HG02759 (cell line): ENCODE measurements at regions not wholly inside any gene's neighbourhood (a gene's known extent, or its start where the extent isn't known, plus 50 kb on each side); places are given as distances from the start of the nearest gene placed in this dataset.
"Not testable (repeated sequence)": the region's sequence is repeated elsewhere in the genome, so short reads cannot be mapped to it uniquely, and the experiment has no call there.

Experiments
- ATAC-seq: cut with Tn5 transposase; IDR thresholded peaks from one replicate; pipeline ENCODE4 v1.9.1; 2021; ENCODE audit warnings: mild to moderate bottlenecking, moderate library complexity; ENCODE audit not compliant: unreplicated experiment

DNA sequence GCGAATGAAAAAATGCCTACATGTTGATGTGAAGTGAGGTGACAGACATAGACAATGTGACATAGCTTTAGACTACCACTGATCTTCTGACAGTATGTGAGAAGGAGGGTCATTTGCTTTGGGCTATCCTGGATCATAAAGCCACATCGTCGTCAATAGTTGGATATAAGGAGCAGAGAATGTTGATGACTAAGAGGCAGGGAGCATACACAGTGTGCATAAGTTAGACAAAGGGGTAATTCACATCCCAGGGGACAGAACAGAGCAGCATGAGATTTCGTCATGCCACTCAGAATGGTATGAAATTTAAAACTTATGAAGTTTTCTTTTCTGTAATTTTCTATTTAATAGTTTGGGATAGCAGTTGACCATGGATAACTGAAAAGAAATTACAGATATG lies 403.2 kb downstream of the DSC3 start:
- ATAC-seq = no peak

DNA sequence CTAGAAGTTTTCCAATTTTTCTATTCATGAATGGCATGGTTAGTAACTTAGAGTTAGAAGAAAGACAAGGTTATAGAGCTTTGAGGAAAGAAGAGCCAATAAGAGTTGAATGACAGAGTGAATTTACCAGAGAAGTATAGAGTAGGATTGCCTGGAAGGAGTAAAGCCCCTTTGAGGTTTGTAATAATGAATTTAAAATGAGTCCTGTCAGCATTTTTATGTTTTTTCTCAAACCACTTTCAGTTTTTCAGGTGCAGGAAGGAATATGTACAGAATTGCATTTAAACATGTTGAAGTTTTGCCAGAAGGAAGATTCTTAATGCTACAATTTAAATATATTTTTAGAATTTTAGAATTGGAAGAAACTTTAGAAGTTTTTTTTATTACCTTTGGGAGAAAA lies 408.3 kb downstream of the DSC3 start:
- ATAC-seq = no peak

DNA sequence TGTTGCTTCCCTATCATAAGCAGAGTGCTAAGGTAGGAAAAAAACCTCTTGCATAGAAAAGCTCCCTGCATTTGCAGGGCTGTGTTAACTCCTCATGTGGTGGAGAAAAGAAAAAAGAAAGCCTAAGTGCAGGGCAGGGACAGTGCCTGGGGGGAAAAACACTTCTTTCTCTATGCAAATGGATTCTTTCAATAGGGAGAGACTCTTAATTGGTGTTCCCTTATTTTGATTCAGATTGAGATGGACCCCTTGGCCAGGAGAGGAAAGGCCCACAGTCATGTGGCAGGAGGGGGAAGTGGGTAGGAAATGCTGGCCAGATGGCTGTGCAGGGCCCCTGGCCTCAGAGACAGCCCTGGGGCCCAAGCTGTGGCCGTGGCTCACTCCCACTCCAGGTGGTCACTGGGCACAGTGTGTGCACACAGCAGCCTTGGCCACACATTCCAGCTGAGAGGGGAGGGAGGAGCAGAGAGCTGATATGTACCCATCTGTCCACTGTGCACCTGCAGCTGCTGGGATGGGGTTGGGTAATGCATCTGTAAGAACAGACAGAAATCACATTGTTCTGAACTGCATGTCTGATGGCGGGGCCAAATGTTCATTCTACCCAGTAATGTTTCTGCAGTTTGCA lies 410.4 kb downstream of the DSC3 start:
- no peak for ATAC-seq

DNA sequence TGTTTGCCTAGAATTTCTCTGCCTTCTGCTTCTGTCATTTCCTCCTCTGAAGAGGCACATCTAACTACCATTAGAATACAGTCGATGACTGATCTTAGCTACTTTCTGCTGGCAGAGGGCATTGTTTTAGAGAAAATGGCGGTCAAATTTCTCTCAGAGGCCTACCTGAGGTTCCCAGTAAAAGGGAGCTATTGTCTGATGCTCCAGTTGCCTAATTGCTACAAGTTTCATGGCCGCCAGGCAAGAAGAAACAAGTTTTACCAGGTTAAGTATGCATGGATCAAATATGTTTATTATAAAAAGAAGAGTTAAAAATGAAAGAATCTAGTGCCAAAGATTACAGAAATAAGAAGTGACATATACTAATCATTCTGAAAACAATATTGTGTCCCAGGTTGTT lies 416.6 kb downstream of the DSC3 start:
- ATAC-seq = no peak

DNA sequence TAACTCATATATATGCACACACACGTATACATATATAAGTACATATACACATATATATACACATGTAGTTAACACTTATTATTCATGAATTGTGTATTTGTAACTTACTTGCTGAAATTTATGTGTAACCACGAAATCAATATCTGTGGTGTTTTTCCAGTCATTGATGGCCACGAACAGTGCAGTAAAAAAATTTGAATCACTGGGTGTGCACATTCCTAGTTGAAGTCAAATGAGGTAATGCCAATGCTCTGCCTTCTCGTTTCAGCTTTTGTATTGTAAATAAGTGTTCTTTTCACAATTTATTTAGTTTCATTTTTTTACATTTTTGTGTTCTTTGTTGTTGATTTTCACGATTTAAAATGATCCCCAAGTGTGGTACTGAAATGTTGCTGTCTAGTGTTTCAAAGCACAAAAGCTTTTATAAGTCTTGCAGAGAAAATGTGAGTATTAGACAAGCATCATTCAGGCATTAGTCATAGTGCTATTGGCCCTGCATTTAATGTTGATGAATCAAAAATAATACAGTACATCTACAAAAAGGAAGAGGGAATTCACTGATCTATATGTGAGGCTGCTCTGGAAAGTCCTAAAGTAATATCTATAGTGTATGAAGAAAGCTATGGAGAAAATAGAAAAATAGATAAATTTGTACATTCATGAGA lies 419.0 kb downstream of the DSC3 start:
- no peak for ATAC-seq

DNA sequence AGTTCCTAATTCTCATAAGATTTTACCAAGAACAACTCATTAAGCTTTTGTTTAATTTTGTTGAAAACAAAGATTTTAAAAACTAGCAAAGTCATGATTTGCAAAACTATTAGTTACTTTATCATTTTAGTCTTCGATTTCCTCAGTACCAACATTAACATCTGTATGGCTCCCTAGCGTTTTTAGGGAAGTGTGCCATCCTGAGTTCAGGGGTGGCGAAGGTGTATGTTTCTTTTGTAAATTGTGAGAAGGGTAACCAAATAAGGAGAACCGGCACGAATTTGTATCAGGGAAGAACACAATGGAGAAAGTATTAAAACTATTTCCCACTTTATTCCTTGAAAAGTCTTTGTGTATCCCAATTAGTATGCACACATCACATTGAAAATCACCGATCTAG lies 419.9 kb downstream of the DSC3 start:
- no peak for ATAC-seq

DNA sequence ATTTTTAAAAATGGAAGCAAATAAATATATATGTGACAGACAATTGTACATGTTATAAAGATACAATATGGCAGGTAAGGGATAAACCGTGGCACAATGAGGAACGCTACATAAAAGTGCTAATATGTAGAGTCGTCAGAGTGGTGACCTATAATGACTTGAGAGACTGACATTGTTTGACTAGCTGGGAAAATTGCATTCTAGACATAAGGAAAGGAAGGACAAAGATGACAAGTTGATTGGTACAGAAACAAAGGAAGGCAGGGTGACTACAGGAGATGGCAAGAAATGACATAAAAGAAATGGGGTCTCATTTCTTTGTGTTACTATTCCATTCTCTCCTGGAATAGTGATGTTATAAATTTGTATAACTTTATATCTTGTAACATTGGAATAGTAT lies 420.4 kb downstream of the DSC3 start:
- no peak for ATAC-seq

DNA sequence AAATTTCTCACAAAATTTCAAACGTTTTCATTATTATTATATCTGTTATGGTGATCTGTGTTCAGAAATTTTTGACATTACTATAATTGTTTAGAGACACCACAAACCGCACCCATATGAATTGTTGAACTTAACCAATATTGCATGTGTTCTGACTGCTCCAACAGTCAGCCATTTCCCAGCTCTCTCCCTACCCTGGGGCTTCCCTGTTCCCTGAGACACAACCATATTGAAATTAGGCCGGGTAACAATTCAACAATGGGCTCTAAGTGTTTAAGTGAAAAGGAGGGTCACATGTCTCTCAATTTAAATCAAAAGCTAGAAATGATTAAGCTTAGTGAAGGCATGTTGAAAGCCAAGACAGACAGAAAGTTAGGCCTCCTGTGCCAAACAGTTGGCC lies 424.0 kb downstream of the DSC3 start:
- no peak for ATAC-seq

DNA sequence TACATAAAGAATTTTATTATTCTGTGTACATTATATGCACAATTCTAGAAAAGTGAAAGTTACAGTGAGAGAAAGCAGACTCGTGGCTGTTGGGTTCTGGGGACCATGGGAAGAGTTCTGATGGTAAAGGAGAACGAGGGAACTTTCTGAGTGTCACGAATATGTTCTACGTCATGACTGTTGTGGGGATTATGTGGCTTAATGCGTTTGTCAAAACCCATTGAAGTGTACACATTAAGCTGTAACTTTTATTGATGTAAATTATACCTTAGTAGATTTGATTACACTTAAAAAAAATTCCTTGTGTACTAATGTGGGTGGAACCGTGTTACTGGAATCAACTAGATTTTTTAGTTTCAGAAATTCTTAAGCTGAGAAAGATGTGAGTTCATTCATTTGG lies 426.1 kb downstream of the DSC3 start:
- ATAC-seq = no peak

DNA sequence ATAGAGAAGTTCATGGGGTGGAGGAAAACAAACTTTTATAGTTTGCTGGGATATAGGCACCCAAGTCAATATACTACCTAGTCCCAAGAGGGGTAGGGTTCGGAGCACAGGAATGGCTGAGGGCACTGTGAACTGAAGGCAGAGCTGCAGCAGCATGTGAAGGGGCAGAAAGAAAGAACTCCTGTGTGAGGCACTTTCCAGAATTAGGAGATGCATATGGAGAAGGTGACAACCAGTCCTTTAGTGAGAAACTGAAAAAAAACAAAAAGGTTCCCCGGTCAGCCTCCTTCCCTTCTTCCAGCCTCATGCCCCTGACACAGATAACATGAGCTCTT lies 429.1 kb downstream of the DSC3 start:
- ATAC-seq = no peak

DNA sequence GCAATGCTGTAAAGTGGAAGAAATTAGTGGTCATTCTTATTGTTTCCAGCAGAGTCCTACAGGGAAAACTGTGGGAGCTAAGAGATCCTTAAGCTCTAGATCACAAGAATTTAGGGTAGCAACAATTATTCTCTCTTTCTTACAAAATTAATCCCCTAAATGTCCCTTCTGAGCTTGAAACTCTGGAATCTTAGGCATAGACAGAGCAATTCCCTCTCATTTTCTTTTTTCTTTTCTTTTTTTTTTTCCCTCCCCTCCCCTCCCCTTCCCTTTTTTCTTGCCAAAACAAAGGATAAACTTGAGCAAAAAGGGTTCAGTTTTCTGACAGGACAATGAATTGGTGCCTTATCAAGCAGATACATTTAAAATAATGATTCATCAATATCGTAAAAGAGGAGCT lies 441.0 kb downstream of the DSC3 start:
- ATAC-seq = no peak

DNA sequence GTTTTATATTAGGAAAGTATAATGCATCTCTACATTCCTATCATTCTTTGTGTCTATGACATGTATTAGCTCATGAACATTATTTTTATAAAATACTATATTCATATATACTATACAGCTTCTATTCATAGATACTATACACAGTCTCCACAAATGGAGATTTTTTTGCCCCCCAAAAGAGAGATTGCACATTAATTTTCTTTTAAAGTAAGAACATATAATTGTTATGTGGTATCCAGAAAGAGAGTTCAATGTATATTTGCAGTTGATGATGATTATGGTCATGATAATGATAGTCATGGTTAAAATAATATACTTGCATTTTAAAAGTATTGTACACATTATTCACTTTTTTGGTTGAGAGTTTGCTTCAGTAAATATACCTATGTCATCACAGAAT lies 445.3 kb downstream of the DSC3 start:
- ATAC-seq = no peak

DNA sequence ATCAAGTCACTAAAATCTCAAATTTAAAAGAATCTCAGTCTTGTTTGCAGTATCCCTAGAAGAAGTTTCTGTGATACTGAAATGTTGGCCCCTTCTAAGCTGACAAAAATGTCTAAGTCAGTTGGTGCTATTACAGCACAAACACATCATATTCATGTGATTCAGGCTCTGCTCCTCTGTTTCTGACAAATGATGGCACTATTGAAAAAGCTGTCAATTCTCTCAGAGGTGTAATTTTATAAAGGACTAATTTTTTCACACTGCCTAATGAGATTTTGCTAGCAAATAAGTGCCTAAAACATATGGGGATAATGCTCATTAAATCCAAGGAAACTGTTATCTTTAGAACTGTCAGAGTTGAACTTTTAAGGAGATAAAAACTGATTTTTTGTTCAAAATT lies 445.9 kb downstream of the DSC3 start:
- no peak for ATAC-seq

DNA sequence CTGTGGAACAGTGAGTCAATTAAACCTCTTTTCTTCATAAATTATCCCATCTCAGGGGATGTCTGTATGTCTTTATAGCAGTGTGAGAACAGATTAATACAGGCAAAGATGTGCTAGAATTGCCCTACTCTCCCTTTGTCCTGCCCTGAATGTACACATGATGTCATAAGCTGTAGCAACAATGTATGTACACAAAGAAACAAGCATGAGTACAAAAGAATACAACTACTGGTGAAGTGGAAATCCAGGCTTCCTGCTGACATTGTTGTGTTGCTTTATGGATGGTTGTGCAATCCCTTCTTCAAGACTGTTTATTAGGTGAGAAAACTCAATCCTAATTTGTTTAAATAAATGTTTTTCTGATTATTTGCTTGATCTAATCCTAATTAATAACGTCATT lies 446.6 kb downstream of the DSC3 start:
- ATAC-seq = no peak

DNA sequence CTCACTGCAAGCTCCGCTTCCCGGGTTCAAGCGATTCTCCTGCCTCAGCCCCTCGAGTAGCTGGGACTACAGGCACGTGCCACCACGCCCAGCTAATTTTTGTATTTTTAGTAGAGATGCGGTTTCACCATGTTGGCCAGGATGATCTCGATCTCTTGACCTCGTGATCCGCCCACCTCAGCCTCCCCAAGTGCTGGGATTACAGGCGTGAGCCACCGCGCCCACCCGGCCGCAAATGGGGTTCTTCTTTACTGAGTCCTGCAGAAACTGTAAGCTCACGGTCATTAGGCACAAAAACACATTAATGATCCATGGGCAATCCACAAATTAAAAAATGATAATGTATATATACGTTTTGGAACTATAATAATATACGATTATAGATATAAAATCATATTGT lies 447.6 kb downstream of the DSC3 start:
- not testable (repeated sequence) for ATAC-seq

DNA sequence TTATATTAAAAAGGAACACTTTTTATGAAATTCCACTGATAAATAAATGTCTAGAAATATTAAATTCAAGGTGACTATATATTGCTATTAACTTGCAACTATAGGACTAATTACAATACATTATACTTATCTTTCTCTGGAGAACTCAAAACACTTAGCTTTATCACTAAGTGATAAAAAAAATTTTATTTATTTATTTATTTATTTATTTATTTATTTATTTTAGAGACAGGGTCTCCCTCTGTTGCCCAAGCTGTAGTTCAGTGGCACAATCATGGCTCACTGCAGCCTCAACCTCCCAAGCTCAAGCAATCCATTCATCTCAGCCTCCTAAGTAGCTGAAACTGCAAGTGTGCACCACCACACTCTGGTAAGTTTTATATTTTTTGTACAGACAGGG lies 451.1 kb downstream of the DSC3 start:
- ATAC-seq = no peak

DNA sequence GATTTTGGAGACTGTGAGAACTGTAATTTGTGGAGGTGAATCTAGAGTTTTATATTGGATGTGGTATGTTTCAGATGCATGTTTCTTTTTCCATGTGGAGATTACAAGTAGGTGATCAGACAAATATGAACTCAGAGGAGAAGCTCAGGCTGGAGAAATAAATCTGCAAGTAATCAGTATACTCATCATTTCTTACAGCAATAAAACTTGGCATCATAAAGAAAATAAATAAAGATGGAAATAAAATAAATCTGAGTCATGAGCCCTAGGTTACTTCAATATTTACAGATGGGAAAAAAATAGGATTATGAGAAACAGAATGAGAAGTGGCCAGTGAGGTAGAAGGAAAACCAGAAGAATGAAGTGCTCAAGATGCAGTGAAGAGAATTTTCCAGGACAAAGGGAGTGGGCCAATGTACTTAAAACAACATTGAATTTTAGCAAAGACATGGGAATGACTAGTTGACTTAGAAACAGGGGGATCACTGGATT lies 453.8 kb downstream of the DSC3 start:
- no peak for ATAC-seq

DNA sequence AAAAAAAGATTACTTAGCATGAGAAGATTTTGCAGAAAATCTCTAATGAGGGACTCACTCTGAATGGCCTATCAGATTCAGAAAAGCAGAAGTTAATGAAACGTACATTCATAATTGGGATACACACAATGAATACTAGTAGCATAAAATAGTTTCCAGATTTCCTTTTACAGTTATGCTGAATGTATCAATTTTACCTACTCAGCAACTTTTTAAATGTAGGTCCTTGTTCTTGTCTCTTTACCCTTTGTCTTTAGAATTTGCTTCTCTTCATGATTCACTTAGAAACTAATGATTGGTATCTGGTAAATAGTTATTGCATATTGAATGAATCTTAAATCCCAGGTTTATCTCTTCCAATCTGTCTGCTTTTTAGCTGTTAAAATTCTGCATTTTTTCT lies 458.8 kb downstream of the DSC3 start:
- no peak for ATAC-seq

DNA sequence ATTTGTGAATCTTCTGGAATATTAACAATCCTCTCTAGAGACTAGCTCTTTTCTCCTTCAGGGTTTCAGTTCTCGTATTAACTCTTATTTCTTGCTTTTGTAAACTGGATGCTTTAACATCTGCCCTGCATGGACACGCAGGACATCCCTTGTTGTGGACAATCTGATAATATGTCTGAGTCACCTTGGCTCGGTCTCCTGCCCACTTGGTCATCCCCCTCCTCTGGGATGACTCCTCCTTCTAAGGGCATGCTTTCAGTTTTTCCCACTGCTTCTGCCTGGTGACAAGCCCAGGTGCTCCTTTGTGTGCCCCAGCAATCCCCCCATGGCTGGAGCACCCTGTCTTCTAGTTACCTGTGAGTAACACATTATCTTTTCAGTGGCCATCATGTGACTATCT lies 460.5 kb downstream of the DSC3 start:
- ATAC-seq = no peak

DNA sequence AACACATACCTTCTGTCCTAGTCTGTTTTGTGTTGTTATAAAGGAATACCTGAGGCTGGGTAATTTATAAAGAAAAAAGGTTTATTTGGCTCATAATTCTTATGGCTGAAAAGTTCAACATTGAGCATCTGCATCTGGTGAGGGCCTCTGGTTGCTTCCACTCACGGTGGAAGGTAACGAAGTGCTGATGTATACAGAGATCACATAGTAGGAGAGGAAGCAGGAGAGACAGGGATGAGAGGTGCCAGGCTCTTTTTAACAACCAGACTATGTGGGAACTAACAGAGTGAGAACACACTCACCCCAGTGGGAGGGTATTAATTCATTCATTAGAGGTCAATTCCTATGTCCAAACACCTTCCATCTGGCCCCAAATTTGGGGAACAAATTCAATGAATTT lies 463.8 kb downstream of the DSC3 start:
- no peak for ATAC-seq

DNA sequence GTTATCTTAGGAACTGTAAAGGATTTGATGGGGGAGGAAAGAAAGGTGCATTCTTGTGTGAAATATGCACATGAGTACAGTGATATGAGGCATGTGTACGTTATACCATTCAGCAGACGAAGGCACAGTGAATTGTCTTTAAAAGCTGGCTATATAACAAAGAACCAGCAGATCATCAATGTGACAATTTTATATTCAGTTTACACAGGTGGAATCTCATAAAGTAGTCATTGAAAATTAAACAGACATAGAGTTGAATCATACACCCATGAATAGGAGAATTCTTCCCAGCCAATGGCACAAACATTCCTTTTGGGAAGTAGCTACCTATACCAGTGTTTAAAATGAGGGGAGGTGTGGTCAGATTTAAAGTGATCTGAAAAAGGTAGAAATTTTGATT lies 470.3 kb downstream of the DSC3 start:
- no peak for ATAC-seq

DNA sequence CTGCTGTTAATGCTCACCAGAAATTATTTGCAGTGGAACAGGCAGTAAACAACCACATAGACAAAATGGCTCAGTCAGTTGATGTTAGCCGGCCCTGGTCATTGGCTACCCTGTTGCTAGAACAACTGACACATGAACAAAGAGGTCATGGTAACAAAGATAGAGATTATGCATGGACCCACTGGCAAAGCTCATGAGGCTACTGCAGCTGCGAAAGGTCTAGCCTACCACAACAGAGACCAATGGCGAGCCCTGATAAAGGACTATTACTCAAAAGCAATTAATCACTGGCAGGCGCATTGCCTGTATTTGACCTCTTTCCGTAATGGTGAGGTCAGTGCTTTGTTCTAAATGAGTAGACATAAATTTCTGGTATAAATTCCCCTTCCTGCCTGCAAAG lies 474.2 kb downstream of the DSC3 start:
- ATAC-seq = no peak

DNA sequence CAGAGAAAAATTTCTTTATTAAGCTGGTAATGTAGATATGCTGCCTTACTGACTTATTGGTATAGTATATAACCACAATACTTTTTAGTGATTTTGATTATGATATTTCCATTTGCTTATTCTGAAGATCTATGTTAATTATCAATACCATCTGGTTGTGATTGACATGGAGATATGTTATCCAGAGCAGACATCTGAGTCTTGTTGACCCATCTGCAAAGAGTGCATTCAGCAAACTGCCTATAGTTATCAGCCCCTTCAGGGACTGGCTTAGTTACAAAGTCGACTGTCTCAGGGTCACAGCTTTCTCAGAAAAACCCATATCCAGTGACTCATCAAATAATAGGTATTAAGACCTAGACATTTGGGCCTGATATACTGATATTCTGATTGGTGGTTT lies 475.7 kb downstream of the DSC3 start:
- ATAC-seq = no peak
